Osteoblast (primary cell): ENCODE measurements at regions not wholly inside any gene's neighbourhood (a gene's known extent, or its start where the extent isn't known, plus 50 kb on each side); places are given as distances from the start of the nearest gene placed in this dataset.

Source experiments
- DNase-seq: peaks from one replicate; pipeline ENCODE4 v3.0.0; 2011; ENCODE audit warnings: low spot score, mixed read lengths; ENCODE audit not compliant: insufficient read length; ENCODE audit errors: missing footprints
- H2AFZ ChIP-seq: 2 replicates; pipeline ENCODE4 v1.6.0; 2011; ENCODE audit warnings: mild to moderate bottlenecking, low read length
- H3K27ac ChIP-seq: 2 replicates; pipeline ENCODE4 v1.5.1; 2011; ENCODE audit warnings: mild to moderate bottlenecking, low read depth, low read length, moderate library complexity
- H3K27me3 ChIP-seq: 2 replicates; pipeline ENCODE4 v1.6.0; 2012; ENCODE audit warnings: mild to moderate bottlenecking, control low read depth, inconsistent platforms, low read length, moderate library complexity; ENCODE audit not compliant: insufficient read depth
- H3K36me3 ChIP-seq: 2 replicates; pipeline ENCODE4 v1.5.1; 2011; ENCODE audit warnings: mild to moderate bottlenecking, low read length, control low read depth, moderate library complexity; ENCODE audit not compliant: insufficient read depth
- H3K4me1 ChIP-seq: 2 replicates; pipeline ENCODE4 v1.5.1; 2011; ENCODE audit warnings: mild to moderate bottlenecking, low read length, control low read depth, moderate library complexity; ENCODE audit not compliant: insufficient read depth
- H3K4me2 ChIP-seq: 2 replicates; pipeline ENCODE4 v1.6.0; 2011; ENCODE audit warnings: mild to moderate bottlenecking, low read length; ENCODE audit not compliant: insufficient read depth
- H3K4me3 ChIP-seq: fragments of 200-600 bp; sonication (generic); 3 replicates; pipeline ENCODE4 v1.5.1; 2012; ENCODE audit warnings: mild to moderate bottlenecking, low read length, inconsistent platforms; ENCODE audit not compliant: insufficient read depth
- H3K79me2 ChIP-seq: 2 replicates; pipeline ENCODE4 v1.6.0; 2012; ENCODE audit warnings: mild to moderate bottlenecking, low read length, control low read depth, inconsistent platforms; ENCODE audit not compliant: insufficient read depth
- H3K9me3 ChIP-seq: 2 replicates; pipeline ENCODE4 v1.5.1; 2011; ENCODE audit warnings: low read depth, low read length, control low read depth
- H4K20me1 ChIP-seq: 2 replicates; pipeline ENCODE4 v1.6.0; 2012; ENCODE audit warnings: mild to moderate bottlenecking, low read length, control low read depth; ENCODE audit not compliant: insufficient read depth
- CTCF ChIP-seq: IDR thresholded peaks from 2 replicates; pipeline ENCODE4 v1.5.1; 2011; ENCODE audit warnings: mild to moderate bottlenecking, low read depth, low read length, moderate library complexity; ENCODE audit errors: extremely low read depth

- H3K36me3 ChIP-seq, result no peaks in the 10 kb centered on the region
- no peak overlapping the region for H3K4me3 ChIP-seq
- no peak for TF ChIP-seq CTCF
- no peak overlapping the region for H3K4me2 ChIP-seq
- no peak overlapping the region for H3K27ac ChIP-seq
- no peak for DNase-seq
- no peaks in the 10 kb centered on the region for H3K79me2 ChIP-seq
- H2AFZ ChIP-seq, result no peak overlapping the region
- H3K4me1 ChIP-seq, result no peaks in the 10 kb centered on the region
- H3K9me3 ChIP-seq, result no peaks in the 10 kb centered on the region
- no peaks in the 10 kb centered on the region for H3K27me3 ChIP-seq
- no peaks in the 10 kb centered on the region for H4K20me1 ChIP-seq
These were observed 53.6 kb upstream of the ZPBP start for GRCh38 chr7:50146692-50147091.

- Histone ChIP-seq H3K4me2 (no peak overlapping the region), H3K9me3 (no peaks in the 10 kb centered on the region), H2AFZ (no peak overlapping the region), H4K20me1 (no peaks in the 10 kb centered on the region), H3K79me2 (no peaks in the 10 kb centered on the region), H3K4me1 (no peaks in the 10 kb centered on the region), H3K36me3 (no peaks in the 10 kb centered on the region), H3K27me3 (no peaks in the 10 kb centered on the region), H3K4me3 (no peak overlapping the region), H3K27ac (no peak overlapping the region)
- no peak for DNase-seq
- TF ChIP-seq CTCF, result no peak
These were observed 52.8 kb upstream of the ZPBP start for GRCh38 chr7:50145801-50146338.

- no peaks in the 10 kb centered on the region for H3K27me3 ChIP-seq
- no peaks in the 10 kb centered on the region for H3K79me2 ChIP-seq
- no peaks in the 10 kb centered on the region for H4K20me1 ChIP-seq
- H3K9me3 ChIP-seq, result no peaks in the 10 kb centered on the region
- no peak for TF ChIP-seq CTCF
- no peak overlapping the region for H3K4me3 ChIP-seq
- no peak for DNase-seq
- no peaks in the 10 kb centered on the region for H3K36me3 ChIP-seq
- H3K27ac ChIP-seq, result no peak overlapping the region
- no peaks in the 10 kb centered on the region for H3K4me1 ChIP-seq
- no peak overlapping the region for H2AFZ ChIP-seq
- H3K4me2 ChIP-seq, result no peak overlapping the region
These were observed 52.2 kb upstream of the ZPBP start for GRCh38 chr7:50145226-50145625.
